ENCODE measurements at regions not wholly inside any gene's neighbourhood (a gene's known extent, or its start where the extent isn't known, plus 50 kb on each side); places are given as distances from the start of the nearest gene placed in this dataset.

DNA sequence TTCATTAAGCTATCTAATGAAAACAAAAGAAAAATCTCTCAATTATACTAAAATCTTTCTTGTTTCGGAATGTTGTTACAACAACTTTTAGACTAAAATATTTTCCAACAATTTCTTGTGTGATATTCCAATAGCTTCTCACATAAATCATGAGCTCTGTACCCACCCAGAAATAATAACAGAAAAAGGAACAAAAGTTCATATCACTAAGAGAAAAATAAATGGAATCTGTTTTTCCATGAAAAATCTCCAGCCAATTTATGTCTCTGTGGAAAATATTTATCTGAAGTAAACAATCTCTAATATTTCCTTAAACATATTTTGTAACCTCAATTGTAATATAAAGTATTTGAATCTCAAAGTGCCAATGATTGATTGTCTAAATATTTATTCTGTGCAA is 628.6 kb upstream of the ANKRD30A start:
- Histone ChIP-seq H3K9ac (ENCODE audit: low read length) (no peak overlapping the region), H3K27ac (ENCODE audit: low read depth, low read length) (no peak overlapping the region), H3K9me3 (ENCODE audit: control insufficient read depth, insufficient read depth, low read depth, low read length) (no peaks in the 10 kb centered on the region), H3K4me3 (ENCODE audit: low read depth, low read length) (no peak overlapping the region), H3K27me3 (ENCODE audit: control insufficient read depth, insufficient read depth, low read length) (no peaks in the 10 kb centered on the region), H3K4me1 (ENCODE audit: control insufficient read depth, insufficient read depth, low read length) (no peaks in the 10 kb centered on the region), H3K36me3 (ENCODE audit: control insufficient read depth, insufficient read depth, low read length) (no peaks in the 10 kb centered on the region)

DNA sequence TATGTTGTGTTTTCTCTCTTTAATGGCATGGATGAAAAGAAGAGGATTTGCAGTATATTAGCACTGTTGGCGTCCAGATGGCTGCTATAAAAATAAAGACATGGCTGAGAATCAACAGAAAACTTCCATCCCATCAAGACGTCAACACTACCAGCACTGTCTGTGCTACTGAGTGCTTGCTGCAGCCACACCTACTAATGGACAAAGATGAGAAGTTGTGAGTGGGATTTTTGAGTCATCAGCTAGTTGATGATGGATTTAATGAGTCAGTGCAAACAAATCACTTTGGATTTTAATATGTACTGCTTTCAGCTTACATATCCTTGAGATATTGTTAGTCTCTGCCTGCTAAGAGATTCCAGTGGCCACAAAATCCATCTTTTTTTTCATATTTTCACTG is 631.0 kb upstream of the ANKRD30A start:
- no peak overlapping the region for H3K27ac ChIP-seq (ENCODE audit: low read depth, low read length)
- no peaks in the 10 kb centered on the region for H3K4me1 ChIP-seq (ENCODE audit: control insufficient read depth, insufficient read depth, low read length)
- no peaks in the 10 kb centered on the region for H3K9me3 ChIP-seq (ENCODE audit: control insufficient read depth, insufficient read depth, low read depth, low read length)
- H3K27me3 ChIP-seq (ENCODE audit: control insufficient read depth, insufficient read depth, low read length): no peaks in the 10 kb centered on the region
- H3K36me3 ChIP-seq (ENCODE audit: control insufficient read depth, insufficient read depth, low read length): no peaks in the 10 kb centered on the region
- H3K9ac ChIP-seq (ENCODE audit: low read length): no peak overlapping the region
- no peak overlapping the region for H3K4me3 ChIP-seq (ENCODE audit: low read depth, low read length)

DNA sequence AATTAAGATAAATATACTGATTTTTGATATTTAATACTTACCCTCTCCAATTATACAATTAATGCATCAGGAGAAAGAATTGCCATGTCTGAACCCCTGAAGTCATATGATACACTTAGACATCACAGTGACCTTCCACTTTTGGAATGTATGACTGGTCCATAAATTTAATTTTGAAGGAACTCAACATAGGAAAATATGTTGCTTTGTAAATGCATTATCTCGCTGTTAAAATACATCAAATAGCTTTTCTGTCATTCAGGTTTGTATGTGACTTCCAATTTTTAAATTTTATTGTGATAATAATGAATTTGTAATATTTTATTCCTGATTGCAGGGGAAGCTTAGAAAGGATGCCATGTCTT is 631.9 kb upstream of the ANKRD30A start:
- no peaks in the 10 kb centered on the region for H3K36me3 ChIP-seq (ENCODE audit: control insufficient read depth, insufficient read depth, low read length)
- H3K27ac ChIP-seq (ENCODE audit: low read depth, low read length): no peak overlapping the region
- no peaks in the 10 kb centered on the region for H3K4me1 ChIP-seq (ENCODE audit: control insufficient read depth, insufficient read depth, low read length)
- H3K4me3 ChIP-seq (ENCODE audit: low read depth, low read length): no peak overlapping the region
- no peaks in the 10 kb centered on the region for H3K27me3 ChIP-seq (ENCODE audit: control insufficient read depth, insufficient read depth, low read length)
- no peaks in the 10 kb centered on the region for H3K9me3 ChIP-seq (ENCODE audit: control insufficient read depth, insufficient read depth, low read depth, low read length)
- H3K9ac ChIP-seq (ENCODE audit: low read length): no peak overlapping the region

DNA sequence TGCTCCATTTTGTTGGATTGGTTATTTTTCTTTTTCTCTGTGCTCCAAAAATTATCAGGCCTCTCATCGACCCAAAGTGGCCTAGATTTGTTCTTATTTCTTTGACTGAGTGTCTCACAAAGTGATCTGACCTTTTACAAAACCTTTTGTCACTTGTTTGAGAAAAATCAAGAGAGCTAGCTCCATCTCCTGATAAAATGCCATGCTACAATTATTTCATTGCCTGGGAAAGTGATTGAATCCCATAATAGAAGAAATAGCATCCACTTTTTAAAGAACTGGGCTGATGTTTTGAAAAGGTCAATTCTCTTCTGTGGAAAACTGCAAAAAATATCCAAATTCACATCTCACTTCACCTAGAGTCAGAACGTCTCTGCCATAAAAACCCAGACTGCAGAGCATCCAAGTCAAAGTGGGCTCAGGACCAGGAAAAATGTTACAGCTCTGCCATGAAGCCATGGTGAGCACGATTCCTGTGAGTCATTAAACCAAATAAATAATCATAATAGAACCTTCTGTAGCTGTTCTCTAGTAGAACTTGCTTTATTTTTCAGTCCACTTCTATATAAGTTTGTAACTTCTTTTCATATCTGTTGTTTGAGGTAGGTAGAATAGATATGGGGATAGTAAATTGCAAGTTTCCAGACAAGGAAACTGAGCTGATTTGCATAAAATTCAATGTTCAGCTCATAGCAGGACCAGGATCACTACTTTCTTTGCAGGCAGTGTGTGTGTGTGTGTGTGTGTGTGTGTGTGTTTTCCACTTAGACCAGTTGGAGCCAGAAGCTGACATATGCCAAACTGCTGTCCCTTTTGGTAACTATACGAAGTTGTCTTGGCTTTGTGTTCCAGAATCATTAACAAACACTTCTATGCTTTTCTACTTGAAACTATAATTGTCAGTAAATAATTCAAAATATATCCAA is 632.5 kb upstream of the ANKRD30A start:
- Histone ChIP-seq H3K4me3 (ENCODE audit: low read depth, low read length) (no peak overlapping the region), H3K36me3 (ENCODE audit: control insufficient read depth, insufficient read depth, low read length) (no peaks in the 10 kb centered on the region), H3K9me3 (ENCODE audit: control insufficient read depth, insufficient read depth, low read depth, low read length) (no peaks in the 10 kb centered on the region), H3K27ac (ENCODE audit: low read depth, low read length) (no peak overlapping the region), H3K4me1 (ENCODE audit: control insufficient read depth, insufficient read depth, low read length) (no peaks in the 10 kb centered on the region), H3K27me3 (ENCODE audit: control insufficient read depth, insufficient read depth, low read length) (no peaks in the 10 kb centered on the region), H3K9ac (ENCODE audit: low read length) (no peak overlapping the region)

DNA sequence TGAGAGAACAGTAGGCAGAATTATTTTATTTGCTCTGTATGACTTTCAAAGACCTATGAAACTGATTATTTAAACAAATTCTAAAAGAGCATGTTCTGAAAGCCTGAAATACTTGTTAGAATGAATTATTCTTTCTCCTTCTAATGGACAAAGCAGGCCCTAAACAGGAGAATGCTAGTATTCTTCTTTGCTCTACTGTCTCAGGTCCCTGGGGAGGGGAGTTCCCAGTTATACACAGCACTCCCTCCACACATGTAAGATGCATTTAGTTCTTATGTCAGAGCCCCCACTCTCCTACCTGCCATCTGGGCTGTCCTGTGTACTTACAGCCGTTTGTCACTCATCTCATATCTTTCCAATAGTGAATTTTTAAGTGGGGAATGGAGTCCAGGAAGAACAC is 633.5 kb upstream of the ANKRD30A start:
- no peaks in the 10 kb centered on the region for H3K9me3 ChIP-seq (ENCODE audit: control insufficient read depth, insufficient read depth, low read depth, low read length)
- H3K36me3 ChIP-seq (ENCODE audit: control insufficient read depth, insufficient read depth, low read length): no peaks in the 10 kb centered on the region
- H3K4me3 ChIP-seq (ENCODE audit: low read depth, low read length): no peak overlapping the region
- H3K27ac ChIP-seq (ENCODE audit: low read depth, low read length): no peak overlapping the region
- no peak overlapping the region for H3K9ac ChIP-seq (ENCODE audit: low read length)
- H3K4me1 ChIP-seq (ENCODE audit: control insufficient read depth, insufficient read depth, low read length): no peaks in the 10 kb centered on the region
- H3K27me3 ChIP-seq (ENCODE audit: control insufficient read depth, insufficient read depth, low read length): no peaks in the 10 kb centered on the region

DNA sequence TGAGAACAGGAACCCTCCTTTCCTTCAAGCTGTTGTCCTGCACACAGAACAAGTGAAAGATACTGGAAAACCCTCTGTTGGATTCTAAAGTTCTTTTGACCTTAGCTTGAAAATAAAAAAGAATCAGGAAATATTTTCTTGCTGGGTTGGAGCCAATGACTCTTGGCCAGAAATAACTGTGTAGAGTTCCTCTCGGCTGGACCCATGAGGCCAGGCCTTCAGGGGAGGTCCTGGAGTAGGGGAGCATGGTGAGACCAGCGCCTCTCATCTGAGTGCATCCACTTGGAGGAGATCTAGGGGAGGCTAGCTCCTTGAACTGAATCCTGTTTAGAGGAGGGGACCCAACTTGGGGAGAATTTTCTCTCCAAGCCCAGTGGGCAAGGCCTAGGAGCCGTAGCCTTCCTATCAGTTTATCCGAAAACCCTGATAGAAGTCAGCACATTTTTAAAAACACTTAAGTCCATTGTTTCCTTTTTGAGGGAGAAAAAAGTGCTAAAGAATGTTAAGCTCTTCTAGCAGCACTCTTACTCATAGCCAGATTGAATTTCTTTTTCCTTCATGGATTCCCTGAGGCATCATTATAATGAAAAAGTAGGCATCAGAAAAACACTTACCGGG is 635.7 kb upstream of the ANKRD30A start:
- Histone ChIP-seq H3K27me3 (ENCODE audit: control insufficient read depth, insufficient read depth, low read length) (no peaks in the 10 kb centered on the region), H3K4me1 (ENCODE audit: control insufficient read depth, insufficient read depth, low read length) (no peaks in the 10 kb centered on the region), H3K9ac (ENCODE audit: low read length) (no peak overlapping the region), H3K27ac (ENCODE audit: low read depth, low read length) (no peak overlapping the region), H3K9me3 (ENCODE audit: control insufficient read depth, insufficient read depth, low read depth, low read length) (no peaks in the 10 kb centered on the region), H3K4me3 (ENCODE audit: low read depth, low read length) (no peak overlapping the region), H3K36me3 (ENCODE audit: control insufficient read depth, insufficient read depth, low read length) (no peaks in the 10 kb centered on the region)

DNA sequence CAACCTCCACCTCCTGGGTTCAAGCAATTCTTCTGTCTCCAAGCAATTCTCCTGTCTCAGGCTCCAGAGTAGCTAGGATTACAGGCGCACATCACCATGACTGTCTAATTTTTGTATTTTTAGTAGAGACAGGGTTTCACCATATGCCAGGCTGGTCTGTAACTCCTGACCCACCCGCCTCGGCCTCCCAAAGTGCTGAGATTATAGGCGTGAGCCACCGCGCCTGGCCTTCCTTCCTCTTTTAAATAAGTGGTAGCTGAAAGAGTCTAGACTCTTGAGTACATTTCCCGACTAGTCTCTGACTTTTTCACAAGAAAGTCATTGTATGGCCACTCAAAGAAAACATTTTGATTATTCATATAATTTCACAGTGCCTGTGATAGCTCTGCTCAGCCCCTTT is 636.2 kb upstream of the ANKRD30A start:
- Histone ChIP-seq H3K36me3 (ENCODE audit: control insufficient read depth, insufficient read depth, low read length) (no peaks in the 10 kb centered on the region), H3K9ac (ENCODE audit: low read length) (no peak overlapping the region), H3K4me1 (ENCODE audit: control insufficient read depth, insufficient read depth, low read length) (no peaks in the 10 kb centered on the region), H3K27me3 (ENCODE audit: control insufficient read depth, insufficient read depth, low read length) (no peaks in the 10 kb centered on the region), H3K27ac (ENCODE audit: low read depth, low read length) (no peak overlapping the region), H3K4me3 (ENCODE audit: low read depth, low read length) (no peak overlapping the region), H3K9me3 (ENCODE audit: control insufficient read depth, insufficient read depth, low read depth, low read length) (no peaks in the 10 kb centered on the region)

DNA sequence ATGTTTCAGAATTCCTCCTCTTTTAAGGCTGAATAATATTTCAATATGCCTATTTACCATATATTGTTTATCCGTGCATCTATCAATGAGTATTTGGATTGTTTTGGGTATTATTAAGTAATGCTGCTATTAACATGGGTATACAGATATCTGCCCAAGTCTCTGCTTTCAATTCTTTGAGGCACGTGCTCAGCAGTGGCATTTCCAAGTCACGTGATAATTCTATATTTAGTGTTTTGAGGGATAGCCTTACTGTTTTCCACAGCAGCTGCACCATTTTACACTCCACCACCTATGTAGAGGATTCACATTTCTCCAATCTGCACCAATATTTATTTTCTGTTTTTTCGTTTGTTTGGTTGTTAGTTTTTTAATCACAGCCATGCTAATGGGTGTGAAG is 636.8 kb upstream of the ANKRD30A start:
- no peaks in the 10 kb centered on the region for H3K27me3 ChIP-seq (ENCODE audit: control insufficient read depth, insufficient read depth, low read length)
- no peak overlapping the region for H3K27ac ChIP-seq (ENCODE audit: low read depth, low read length)
- no peak overlapping the region for H3K4me3 ChIP-seq (ENCODE audit: low read depth, low read length)
- H3K36me3 ChIP-seq (ENCODE audit: control insufficient read depth, insufficient read depth, low read length): no peaks in the 10 kb centered on the region
- H3K9ac ChIP-seq (ENCODE audit: low read length): no peak overlapping the region
- H3K9me3 ChIP-seq (ENCODE audit: control insufficient read depth, insufficient read depth, low read depth, low read length): no peaks in the 10 kb centered on the region
- H3K4me1 ChIP-seq (ENCODE audit: control insufficient read depth, insufficient read depth, low read length): no peaks in the 10 kb centered on the region

DNA sequence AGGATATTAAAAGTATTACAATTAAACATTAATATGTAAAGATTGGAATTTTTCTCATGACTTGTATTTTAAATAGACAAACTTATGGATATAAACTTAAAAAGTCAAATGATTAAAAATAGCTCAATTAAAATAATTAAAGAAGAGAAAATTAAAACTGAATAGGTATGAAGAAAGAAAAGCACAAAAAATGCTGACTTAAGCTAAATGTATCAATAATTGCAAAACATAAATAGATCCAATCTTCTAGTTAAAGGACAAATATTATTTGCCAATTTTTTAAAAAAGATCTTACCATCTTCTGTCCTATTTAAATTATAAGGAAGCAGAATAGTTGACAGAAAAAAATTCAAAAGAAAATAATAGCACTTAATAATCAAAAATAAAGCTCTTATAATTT is 646.3 kb upstream of the ANKRD30A start:
- no peak overlapping the region for H3K27ac ChIP-seq (ENCODE audit: low read depth, low read length)
- H3K27me3 ChIP-seq (ENCODE audit: control insufficient read depth, insufficient read depth, low read length): no peaks in the 10 kb centered on the region
- no peaks in the 10 kb centered on the region for H3K36me3 ChIP-seq (ENCODE audit: control insufficient read depth, insufficient read depth, low read length)
- H3K9me3 ChIP-seq (ENCODE audit: control insufficient read depth, insufficient read depth, low read depth, low read length): no peaks in the 10 kb centered on the region
- no peak overlapping the region for H3K9ac ChIP-seq (ENCODE audit: low read length)
- H3K4me1 ChIP-seq (ENCODE audit: control insufficient read depth, insufficient read depth, low read length): no peaks in the 10 kb centered on the region
- no peak overlapping the region for H3K4me3 ChIP-seq (ENCODE audit: low read depth, low read length)

DNA sequence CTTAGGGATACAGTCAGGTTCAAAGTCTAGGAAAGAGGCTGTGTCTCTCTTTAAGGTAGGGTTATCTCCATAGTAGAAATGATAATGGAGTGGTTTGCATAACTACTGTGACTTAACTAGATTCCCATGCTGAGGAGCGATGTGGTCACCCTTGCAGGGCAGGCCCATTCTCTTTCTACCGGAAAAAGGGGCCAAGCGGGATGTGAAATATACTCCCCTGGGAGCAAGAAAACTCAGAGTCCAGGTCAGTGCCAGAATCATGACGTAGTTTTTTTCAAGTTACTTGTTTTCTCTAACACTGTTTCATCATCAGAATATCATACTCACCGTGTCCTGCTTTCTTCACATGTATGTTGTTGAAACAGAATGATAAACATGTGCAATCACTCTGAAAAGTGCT is 649.0 kb upstream of the ANKRD30A start:
- no peaks in the 10 kb centered on the region for H3K9me3 ChIP-seq (ENCODE audit: control insufficient read depth, insufficient read depth, low read depth, low read length)
- no peak overlapping the region for H3K9ac ChIP-seq (ENCODE audit: low read length)
- no peak overlapping the region for H3K27ac ChIP-seq (ENCODE audit: low read depth, low read length)

DNA sequence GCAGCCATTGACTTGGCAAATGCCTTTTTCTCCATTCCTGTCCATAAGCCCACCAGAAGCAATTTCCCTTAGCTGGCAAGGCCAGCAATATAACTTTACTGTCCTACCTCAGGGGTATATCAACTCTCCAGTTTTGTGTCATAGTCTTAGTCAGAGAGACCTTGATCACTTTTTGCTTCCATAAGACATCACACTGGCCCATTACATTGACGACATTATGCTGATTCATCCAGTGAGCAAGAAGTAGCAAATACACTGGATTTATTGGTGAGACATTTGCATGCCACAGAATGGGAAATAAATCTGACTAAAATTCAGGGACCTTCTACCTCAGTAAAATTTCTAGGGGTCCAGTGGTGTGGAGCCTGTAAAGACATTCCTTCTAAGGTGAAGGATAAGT is 649.7 kb upstream of the ANKRD30A start:
- Histone ChIP-seq H3K27ac (ENCODE audit: low read depth, low read length) (no peak overlapping the region), H3K4me3 (ENCODE audit: low read depth, low read length) (no peak overlapping the region), H3K9ac (ENCODE audit: low read length) (no peak overlapping the region), H3K9me3 (ENCODE audit: control insufficient read depth, insufficient read depth, low read depth, low read length) (no peaks in the 10 kb centered on the region), H3K4me1 (ENCODE audit: control insufficient read depth, insufficient read depth, low read length) (no peaks in the 10 kb centered on the region), H3K27me3 (ENCODE audit: control insufficient read depth, insufficient read depth, low read length) (no peaks in the 10 kb centered on the region), H3K36me3 (ENCODE audit: control insufficient read depth, insufficient read depth, low read length) (no peaks in the 10 kb centered on the region)

More for the DNA sequence above, 649.0 kb upstream of the ANKRD30A start:
- Histone ChIP-seq H3K27me3 (ENCODE audit: control insufficient read depth, insufficient read depth, low read length) (no peaks in the 10 kb centered on the region), H3K4me1 (ENCODE audit: control insufficient read depth, insufficient read depth, low read length) (no peaks in the 10 kb centered on the region), H3K4me3 (ENCODE audit: low read depth, low read length) (no peak overlapping the region), H3K36me3 (ENCODE audit: control insufficient read depth, insufficient read depth, low read length) (no peaks in the 10 kb centered on the region)

All from HUES6 (cell line).